Stimulated activated CD8-positive, alpha-beta memory T cell treated with anti-CD3 and anti-CD28 coated beads, Interleukin-15, amount 100 ng/mL, for 4 hours (primary cell): ENCODE measurements at regions not wholly inside any gene's neighbourhood (a gene's known extent, or its start where the extent isn't known, plus 50 kb on each side); places are given as distances from the start of the nearest gene placed in this dataset.

Experiments used
- DNase-seq, 2 donors: peaks; one replicate each; pipeline ENCODE4 v3.0.0-alpha.2; 2020; ENCODE audit warnings: low read depth in 2 of 2

GRCh38 chr5:82850393-82850792 is 226.8 kb downstream of the TMEM167A start:
- no peak for DNase-seq

DNA sequence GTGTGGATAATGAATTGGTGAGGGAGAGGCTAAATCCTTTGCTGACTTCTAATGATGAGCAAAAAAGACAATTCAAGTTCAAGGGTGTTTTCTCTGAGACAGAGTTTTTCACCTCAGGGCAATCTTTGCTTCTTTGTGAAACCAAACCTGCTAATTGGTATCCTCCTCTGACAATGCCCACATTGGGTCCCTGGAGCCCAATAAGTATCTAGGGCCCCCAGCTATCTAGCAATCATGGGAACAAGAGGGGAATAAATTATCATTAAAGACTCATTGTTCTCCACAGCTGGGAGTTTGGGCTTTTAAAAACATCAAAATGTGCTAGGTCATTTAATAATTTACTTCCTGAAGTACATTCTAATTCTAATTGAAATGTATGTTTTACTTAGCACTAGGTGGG is 227.3 kb downstream of the TMEM167A start:
- DNase-seq = no peak

GRCh38 chr5:82847562-82847961 is 229.6 kb downstream of the TMEM167A start:
- no peak for DNase-seq

DNA sequence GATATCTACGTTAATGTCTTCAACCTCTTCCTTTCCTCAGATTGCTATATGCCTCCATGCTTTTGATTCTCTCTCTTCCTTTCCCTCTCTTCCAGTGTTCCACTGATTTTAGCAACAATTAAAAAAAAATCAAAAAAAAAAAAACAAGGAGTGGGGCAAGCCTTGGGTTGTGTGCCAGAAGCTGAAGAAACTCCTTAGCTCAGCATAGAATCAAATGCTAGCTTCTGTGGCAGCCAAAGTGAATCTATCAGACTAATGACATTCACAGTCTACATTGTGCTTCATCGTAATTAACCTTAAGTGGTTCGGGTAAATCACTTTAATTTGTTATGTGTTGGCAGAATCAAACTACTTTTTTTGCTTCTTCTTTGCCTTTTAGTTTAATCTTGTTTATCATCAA is 237.3 kb downstream of the TMEM167A start:
- no peak for DNase-seq

DNA sequence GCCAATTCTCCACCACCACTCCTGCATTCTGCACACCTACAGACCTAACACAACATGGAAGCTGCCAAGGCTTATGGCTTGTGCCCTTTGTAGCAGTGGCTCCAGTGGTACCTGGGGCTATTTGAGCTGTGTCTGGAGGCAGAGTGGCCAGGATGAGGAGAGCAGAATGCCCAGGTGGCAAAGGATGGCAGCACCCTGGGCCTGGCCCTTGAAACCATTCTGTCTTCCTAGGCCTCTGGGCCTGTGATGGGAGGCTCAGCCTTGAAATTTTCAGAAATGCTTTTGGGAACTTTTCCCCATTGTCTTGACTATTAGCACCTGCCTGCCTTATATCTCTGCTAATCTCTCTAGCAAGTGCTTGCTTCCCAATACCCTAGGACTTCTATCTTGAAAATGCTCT is 241.7 kb downstream of the TMEM167A start:
- DNase-seq = no peak

GRCh38 chr5:82834151-82834550 is 243.0 kb downstream of the TMEM167A start:
- no peak for DNase-seq

GRCh38 chr5:82833277-82833676 is 243.9 kb downstream of the TMEM167A start:
- no peak for DNase-seq

GRCh38 chr5:82832445-82832844 is 244.7 kb downstream of the TMEM167A start:
- DNase-seq = no peak

DNA sequence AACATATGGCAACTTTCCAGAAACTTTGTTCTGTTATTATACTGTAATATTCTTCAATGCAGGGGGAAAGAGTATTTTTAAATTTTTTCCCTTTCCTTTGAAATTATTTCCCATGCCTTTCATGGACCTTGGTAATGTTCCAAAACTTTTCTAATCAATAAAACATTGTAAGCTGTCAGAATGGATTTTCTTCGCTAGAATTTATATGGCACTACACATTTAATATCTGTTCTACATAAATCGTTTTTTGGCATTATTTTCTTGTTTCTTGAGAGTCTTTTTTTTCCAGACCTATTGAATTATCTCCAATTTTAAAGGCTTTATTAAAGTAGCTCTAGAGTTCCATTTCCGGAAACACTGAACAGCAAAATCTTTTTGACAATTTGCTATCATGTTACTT is 249.0 kb downstream of the TMEM167A start:
- no peak for DNase-seq

DNA sequence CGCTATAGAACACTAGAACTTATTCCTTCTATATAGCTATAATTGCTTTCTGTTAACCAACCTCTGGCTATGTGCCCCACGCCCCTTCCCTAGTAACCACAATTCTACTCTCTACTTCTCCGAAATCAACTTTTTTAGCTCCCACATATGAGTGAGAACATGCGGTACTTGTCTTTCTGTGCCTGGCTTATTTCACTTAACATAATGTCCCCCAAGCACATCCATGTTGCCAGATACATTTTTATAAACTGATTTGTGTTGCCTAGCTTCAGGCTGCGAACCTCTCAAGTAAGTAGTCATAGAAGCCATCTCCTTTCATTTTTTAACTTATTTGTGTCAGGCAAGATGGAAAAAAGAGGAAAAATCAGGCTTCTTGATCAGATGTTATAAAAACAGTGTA is 249.5 kb downstream of the TMEM167A start:
- DNase-seq = no peak

- DNase-seq = no peak
Observed at GRCh38 chr5:82822634-82822927, 254.6 kb downstream of the TMEM167A start.

DNA sequence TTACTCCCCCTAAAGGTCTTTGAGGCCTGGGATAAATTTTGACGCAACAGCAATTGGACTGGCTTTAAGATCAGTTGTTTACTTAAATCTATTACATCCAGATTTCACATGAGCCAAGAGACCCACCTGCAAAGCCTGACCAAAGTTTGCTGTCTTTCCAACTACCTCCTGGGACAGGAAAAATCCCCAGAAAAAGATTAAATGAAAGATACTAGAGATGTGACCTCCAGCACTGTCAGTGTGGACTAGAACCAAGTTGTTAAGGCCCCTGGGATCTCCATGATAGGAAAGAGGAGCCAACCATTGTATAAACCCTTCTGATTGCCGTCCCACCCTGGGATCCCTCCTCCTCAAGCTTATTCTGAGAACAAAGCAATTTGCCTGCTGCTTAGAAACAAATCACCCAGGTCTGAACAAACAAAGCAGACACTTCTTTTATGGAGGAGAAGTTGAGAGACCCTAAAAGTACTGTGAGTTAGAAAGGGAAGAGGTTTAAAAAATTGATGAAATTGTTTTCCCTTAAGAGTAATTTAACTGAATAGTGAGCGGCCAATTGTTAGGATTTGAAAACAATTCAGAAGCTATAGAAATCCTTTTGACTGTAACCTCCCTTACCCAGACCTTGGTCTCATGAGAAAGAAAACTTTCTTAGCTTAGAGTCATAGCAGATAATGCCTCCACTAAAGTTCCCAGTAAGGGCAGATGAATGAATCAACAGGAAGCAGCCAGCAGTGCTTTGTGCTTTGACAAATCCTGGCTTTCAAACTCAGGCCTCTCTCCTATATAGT is 255.2 kb downstream of the TMEM167A start:
- DNase-seq = no peak

DNA sequence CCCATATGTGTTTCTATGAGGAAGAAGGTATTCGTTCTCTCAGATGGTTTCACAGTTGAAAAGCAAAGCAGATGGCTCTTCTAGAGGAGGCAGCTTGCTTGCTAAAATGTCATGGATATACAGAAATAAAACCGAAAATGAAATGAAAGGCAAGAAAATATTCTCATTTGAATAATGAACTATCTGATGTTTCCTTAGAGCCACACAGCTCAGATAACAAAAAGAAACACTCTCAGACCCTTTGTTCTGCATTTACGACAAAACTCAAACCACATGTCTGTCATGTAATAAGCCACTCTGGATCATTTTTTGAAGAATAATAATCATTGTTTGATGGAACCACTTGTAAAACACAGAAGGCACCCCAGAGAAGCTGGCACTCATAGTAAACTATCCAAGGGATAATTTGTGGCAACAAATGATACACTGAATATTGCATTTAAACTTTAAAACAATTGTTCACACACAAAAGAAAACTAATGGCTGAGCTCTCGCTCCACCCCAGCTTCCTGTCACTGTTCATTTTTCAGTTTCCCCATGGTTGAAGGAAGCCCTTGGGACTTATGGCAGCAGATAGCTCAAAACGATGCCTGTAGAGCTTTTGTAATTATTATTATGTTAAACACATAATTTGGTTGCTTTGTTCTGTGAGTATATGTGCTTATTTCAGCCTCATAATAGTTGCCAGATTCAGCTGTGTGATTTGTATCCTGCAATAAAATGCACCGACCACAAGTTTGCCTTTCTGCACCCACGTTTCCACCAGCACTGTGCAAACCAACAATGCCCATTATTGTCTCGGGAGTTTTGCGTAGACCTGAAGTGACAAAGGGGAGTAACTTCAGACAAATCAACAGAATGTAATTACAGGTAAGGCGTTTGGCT is 256.0 kb downstream of the TMEM167A start:
- DNase-seq = no peak

DNA sequence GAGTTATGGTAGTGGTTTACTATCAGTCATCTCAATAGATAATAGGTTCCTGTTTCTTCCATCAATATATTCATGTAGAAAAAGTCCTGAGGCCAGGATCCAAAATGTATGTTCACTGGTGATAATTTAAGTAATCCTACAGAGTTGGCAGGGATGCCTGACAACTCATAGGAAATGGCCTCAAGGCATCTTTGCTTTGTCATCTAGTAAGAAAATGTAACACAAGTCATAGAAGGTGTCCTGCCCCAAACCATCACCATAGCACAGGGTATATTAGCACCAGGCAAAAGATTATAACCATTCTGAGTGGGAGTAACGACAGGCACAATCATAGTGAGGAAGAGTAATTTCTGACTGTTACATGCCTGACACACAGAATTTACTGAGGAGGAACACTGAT is 257.0 kb downstream of the TMEM167A start:
- DNase-seq = no peak

- no peak for DNase-seq
Observed at GRCh38 chr5:82817897-82818676, 259.1 kb downstream of the TMEM167A start.

DNA sequence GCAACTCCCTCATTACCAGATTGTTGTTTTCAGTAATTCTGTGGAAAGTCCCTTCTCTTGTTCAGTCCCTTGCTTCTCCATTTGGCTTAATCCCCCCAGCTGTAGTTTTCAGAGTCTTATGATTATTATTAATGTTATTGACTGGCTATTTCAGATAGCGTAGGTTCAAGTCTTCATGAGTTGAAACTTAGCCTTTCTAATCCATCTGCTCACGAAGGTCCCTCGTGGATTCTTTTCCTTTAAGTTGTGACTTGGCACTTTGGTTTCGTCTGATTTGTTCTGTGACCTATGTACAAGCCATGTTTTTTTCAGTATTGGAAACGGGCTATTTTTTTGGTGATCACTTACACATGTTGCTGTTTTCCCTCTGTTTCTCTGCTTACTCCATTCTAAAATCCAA is 260.3 kb downstream of the TMEM167A start:
- DNase-seq = no peak

GRCh38 chr5:82815871-82816270 is 261.3 kb downstream of the TMEM167A start:
- DNase-seq = no peak

GRCh38 chr5:82813861-82814260 is 263.3 kb downstream of the TMEM167A start:
- DNase-seq = no peak

DNA sequence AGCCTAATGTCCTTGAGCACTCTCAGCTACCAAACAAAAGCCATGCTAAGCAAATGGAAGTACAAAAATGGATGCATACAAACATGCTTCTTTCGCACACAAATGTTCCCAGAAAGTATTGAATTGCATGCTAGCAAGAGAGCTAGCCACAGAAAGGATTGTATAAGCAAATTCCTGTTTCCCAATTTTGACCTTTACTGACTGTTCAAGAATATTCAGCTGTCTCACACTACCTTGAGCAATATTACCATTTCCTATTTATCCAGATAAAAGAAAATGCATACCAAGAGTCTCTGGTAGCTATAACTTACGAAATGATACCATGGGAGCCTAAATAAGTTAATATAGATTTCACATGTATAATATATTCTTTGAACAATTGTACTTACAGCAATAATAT is 264.6 kb downstream of the TMEM167A start:
- no peak for DNase-seq

DNA sequence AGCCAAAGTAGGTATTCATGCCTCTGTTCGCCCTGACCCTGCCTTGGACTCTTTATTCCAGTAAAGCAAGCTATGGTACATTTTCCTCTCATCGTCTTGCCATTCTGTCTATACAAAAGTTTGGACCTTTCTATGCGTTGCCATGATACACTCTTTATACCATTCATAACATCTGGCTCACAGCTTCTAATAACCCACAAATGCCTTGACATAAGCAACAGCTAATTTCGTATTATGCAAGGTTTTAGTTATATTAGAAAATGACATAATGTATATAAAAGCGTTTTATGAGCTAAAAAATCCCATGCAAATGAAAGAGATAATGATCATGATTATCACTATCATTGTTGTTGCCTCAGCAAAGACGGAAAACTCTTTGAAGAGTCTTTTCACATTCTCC is 265.7 kb downstream of the TMEM167A start:
- DNase-seq = no peak

- DNase-seq = no peak
Observed at GRCh38 chr5:82809420-82810143, 267.6 kb downstream of the TMEM167A start.

DNA sequence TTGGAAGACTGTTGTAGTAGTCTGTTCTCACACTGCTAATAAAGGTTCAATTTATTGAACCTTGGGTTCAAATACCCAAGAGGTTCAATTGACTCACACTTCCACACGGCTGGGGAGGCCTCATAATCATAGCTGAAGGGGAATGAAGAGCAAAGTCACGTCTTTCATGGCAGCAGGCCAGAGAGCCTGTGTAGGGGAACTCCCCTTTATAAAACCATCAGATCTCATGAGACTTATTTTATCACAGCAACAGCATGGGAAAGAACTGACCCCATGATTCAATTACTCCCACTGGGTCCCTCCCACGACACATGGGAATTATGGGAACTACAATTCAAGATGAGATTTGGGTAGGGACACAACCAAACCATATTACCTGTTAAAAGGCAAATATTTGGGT is 268.2 kb downstream of the TMEM167A start:
- no peak for DNase-seq
